ENCODE measurements at regions not wholly inside any gene's neighbourhood (a gene's known extent, or its start where the extent isn't known, plus 50 kb on each side); places are given as distances from the start of the nearest gene placed in this dataset.

DNA sequence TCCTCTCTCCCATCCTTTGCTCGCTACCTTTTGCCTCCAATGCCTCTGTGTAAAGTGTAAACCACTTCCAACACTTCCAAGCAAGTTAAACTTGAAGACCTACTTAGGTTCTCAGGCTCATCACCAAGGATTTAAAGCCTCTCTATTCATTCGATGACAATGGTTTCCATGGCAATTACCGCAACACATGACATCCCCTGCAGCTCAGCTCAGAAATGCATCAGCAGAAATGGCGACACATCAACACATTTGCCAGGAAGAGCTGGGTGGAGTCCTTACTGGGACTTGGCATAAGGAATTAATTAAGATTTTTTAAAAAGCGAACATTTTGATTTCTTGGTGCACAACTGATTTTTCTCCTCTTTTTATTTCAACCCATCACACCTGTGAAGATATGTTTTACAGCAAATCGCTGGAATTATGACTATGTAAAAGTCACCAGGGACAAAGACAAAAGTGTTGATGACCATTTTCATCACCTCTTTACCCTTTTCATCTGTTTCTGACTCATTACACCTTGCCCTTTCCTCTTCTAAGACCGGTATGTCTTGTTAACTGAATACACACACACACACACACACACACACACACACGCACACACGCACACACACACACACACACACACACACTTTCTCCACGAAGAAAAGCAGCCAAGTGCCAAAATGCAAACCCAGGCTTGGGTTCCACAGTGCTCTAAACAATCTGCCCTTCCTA, 453.4 kb upstream of the CELF2 start:
- no peak for DNase-seq (ENCODE audit: low read depth in 2 of 2)

DNA sequence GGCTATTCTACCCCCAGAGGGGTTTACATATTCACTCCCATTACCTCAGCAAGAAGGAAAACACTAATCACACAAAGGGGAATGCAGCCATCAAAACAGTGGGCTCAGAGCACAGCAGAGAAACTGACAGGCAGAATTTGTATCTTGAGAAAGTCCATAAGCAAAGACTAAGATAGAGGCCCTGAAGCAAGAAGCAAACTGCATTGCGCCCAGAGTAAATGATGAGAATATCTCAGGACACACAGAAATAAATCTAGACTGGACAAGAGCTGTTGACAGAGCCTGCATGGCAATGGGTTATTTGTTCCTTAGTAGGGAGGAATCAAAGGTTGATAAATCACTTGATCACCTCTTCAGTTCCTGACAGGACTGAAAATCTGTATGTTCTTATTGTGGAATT, 440.7 kb upstream of the CELF2 start:
- DNase-seq (ENCODE audit: low read depth in 2 of 2), result no peak

DNA sequence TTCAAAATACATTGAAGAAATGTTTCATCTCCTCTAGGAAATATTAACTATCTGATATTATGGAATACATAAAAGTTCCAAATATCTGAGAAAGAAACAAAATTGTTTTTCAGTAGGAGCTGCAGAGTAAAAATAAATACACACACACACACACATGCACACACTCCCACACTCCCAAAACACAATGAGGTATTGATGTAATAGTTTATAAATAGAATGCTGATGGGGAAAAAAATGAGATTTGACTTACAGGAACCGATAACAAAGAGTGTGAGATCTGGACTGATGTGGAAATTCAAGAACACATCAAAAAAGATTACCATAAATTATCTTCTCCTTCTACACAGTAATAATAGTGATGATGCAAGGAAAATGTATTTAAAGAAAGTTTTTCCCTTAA, 438.0 kb upstream of the CELF2 start:
- DNase-seq (ENCODE audit: low read depth in 2 of 2), result no peak

DNA sequence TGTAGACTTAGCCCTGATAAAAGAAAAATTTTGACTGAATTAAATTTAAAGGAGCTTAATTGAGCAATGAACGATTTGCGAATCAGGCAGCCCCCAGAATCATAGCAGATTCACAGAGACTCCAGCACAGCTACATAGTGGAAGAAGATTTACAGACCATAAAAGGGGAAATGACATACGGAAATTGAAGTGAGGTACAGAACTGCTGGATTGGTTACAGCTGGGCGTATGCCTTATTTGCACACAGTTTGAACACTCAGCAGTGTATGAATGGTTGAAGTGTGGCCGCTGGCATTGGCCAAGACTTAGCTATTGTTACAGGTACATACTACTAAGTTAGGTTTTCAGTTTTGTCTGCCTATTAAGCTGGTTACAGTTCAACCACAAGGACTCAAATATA, 433.5 kb upstream of the CELF2 start:
- DNase-seq (ENCODE audit: low read depth in 2 of 2), result no peak

DNA sequence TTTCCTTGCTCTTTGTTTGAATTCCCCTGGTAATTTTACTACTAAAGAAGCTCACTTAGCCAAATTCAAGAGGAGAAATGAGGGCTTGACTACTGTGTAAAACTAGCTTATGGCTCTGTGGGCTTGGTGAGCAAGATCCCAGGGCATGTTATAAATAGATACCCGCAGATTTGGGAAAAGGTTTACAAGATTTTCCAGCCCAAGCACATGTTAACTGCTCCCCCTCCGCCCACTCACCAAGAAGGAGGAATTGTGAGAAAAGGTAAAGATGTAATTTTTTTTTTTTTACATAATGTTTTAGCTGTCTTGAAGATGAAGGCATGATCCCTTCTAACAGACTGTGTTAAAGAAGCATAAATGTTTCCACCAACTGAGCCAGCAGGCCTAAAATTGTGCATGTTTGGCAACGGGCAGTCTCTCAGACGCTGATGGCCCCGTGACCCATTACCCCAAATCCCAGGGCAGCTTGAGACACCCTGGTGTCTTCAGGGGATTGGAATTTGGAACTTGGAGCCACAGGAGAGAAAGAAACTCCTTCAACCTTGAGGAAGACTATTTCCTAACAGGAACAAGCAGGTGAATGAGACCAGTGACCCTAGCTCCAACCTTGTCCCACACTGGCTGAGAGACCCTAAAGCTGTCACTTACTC, 429.8 kb upstream of the CELF2 start:
- no peak for DNase-seq (ENCODE audit: low read depth in 2 of 2)

DNA sequence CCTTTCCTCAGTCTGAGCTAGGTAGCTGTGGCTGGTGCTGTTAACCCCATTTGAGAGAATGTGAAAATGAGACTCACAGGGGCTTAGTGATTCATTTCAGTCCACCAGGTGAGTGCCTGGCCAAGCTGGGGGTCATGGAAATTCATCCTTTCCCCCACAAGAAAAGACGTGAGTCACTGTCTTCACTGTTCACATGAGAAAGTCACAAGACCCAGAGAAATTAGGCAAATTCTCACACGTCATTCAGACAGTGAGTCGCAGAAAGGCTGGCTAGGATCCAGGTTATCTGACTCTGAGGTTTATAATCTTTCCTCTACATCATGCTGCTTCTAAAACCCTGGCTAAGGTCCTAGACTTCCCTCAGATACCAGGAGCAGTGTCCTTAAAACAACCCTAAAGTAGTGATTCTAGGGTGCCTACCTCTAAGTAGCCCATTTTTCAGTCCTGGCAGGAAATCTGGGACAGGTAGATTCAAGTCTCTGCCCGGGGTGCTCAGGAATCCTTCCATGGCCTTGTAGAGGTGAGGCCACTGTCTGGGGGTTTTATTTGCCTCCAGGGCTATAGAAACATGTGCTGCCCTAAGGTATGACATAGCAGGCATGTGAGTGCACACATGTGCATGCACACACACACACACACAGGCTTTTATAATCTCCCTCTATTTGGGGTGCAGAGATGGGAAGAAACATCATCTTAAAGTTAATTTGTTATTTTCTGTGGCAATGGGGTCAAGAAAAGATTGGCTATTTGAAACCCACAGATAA, 427.9 kb upstream of the CELF2 start:
- peak; percentile 2 to 31 for DNase-seq (ENCODE audit: low read depth in 2 of 2)

DNA sequence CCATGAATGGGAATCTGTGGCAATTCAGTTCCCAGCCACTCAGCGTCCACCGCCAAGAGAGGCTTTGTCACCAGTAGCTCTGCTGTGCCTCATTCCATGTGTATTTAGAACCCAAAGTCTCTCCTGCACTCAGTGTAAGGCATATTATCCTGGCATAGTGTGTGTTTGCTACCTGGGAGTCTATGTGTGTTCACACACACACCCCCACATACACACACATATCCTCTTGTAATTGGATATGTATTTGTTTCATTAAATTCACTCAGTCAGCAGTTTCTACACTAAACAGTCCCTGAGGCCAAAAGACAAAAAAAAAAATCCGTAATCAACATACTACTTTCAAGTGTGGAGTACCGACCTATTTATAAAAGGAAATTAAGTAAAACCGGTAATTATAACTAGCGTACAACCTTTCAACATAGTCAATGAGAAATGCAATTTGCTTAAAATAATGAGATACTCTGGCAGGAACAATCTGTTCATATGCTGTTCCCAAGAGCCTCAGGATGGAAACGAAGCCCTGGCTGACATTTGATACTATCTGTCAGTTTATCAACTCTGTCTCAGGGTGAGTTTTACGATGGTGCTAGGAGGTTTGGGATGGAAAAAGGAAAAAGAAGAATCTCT, 425.8 kb upstream of the CELF2 start:
- no peak for DNase-seq (ENCODE audit: low read depth in 2 of 2)

DNA sequence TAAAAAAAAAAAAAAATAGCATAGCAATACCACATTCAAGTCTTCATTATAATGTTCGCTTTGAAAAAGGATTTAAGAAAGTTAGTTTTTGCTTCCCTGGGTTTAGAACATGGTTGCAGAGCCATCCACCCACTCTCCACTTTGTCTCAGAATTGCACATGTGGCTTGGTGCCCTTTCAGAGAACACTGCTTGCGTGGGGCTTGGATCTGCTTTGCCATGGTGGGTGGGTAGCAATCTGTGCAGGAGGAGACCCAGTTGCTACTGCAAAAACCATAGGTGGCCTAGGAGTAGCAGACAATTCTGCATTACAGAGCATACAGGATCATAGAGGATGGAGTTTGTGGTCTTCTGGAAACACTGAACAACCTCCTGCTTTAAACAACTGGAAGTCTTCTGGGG, 421.4 kb upstream of the CELF2 start:
- DNase-seq (ENCODE audit: low read depth in 2 of 2), result no peak

DNA sequence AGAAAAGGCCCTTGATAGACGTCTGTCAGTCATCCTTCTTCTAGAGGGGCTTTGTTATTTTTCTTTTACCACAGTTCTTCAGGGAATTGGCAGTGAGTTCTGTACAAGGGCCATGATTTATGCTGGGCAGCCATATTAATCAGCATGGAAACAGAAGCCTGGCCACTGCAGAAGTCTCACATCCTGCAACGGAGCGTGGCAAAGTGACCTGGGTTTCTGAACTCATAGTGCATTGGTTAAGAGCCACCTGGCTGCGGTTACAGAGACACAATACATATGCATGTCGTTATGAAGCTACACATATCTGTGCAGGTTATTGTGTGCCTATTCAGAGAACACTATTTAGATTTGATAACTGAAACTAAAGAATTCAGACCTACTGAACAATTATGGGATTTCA, 419.4 kb upstream of the CELF2 start:
- DNase-seq (ENCODE audit: low read depth in 2 of 2), result no peak

DNA sequence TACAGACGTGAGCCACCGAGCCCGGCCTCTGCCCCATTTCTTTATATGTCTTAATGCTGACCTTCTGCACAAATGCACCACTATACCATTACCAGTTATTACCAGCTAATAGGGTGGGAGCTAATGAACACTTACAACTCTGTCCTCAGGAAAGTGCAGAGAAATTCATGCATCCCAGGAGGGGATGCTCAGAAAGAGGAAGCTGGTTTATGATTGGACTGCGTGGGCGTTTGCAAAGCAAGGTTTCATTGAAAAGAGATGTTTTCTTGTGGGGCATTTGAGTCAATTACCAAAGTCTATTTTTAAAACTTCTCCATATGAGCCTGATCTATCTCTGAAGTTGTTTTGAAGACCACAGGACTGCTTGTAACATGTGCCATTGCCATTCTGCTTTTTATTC, 417.7 kb upstream of the CELF2 start:
- no peak for DNase-seq (ENCODE audit: low read depth in 2 of 2)

DNA sequence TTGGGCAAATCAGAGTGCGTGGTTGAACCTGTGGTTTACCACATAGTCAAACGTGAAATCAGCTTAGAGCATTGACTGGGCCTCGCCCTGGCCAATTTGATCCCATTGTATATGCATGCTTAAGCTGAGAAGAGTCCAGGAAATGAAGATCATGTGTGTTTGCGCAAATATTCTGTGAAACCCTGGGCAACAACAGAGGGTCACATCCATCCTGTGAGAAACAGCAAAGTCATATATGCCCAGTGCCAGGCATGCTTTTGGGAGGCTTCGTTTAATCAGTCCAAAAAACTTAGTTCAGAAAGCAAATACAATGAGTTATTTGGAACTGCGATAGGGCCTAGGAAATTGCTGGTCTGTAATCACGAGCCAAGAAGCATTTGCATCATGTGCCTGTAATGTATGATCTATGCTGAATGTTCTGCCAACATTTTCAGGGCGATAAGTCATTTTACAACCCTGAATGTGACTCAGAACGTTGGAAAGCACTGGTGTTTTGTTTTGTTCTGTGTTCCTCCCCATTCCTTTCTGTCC, 412.1 kb upstream of the CELF2 start:
- DNase-seq (ENCODE audit: low read depth in 2 of 2), result no peak

DNA sequence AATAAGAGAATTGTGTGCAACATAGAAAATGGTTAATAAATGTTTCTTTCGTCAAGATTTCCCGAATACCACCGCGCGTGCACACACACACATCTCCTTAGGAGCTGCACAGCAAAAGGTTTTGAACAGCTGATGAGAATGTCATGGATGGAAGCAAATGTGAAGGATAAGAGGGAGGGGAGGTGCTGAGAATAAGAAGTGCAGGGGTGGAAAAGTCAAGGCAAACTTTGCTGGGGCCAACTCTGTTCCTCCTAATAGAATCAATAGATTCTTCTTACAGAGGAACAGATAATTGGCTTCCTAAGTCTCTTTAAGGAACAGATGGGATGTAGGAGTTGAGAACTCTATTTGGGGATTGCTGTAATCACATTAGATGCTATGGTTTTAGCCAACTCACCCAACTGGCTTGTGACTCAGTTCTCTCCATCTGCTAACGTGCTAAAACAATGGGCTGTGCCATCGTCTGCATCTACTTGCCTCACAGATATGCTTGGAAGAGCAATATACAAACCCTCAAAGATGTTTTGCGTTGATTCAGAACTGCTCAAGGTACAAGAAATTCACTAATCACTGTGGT, 408.2 kb upstream of the CELF2 start:
- no peak for DNase-seq (ENCODE audit: low read depth in 2 of 2)

DNA sequence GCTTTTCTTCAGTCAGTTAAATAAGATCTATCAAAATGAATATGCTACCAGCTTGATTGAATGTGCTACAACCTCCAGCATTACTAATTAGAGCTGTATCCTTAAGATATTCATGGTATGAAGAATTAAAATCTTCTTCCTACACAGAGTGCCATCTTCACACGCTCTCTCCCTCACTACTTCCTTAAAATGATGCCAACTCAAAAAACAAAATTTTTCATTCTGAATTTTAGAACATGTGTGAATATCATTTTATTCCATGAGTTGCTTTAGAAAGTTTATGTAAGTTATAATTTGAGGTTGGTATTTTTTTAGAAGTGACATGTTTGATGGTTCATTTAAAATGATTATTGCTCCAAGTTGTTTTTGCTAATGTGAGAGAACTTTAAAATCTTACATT, 407.5 kb upstream of the CELF2 start:
- no peak for DNase-seq (ENCODE audit: low read depth in 2 of 2)

DNA sequence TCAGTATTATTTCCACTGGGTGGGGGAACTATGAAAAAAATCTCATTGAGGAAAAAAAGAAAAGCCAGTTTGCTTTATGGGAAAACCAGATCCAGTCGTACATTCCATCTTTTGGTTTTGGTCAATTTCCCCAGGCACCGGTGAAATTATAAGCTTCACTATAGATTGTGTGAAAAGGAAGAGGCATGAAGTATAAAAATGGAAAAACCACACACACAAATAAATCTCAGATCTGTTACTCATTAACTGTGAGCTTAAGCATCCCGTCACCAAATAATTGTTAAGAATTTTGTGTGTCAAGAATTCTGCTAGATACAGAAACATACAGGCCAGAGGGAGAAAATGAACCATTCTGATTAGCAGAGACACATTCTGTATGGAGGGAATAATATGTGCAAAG, 405.5 kb upstream of the CELF2 start:
- DNase-seq (ENCODE audit: low read depth in 2 of 2), result no peak

DNA sequence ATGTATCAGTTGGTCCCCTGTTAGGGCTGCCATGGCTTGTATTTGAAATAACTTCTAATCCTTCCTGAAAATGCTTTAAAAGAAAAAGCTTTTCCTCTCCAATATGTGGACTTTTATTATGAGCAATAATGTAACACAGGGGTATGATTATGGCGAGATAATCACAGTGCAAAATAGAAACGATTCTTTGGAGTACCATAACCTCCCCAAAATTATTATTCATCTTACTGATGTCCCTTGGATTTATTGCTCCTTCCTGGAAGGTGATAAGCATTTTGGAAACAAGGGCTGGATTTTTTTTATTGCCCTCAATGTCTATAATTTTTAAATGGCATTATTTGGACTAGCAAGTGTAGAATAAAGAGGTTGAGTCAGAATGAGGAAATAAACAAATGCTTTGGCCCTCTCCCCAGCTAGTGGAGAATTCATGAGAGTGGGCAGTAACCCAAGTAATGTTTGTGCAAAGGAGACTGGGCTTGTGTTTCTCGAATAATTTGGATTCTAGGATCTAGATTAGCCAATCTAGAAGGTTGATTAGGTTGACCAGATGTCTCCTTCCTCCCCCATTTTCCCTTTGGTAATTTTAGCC, 403.9 kb upstream of the CELF2 start:
- no peak for DNase-seq (ENCODE audit: low read depth in 2 of 2)

DNA sequence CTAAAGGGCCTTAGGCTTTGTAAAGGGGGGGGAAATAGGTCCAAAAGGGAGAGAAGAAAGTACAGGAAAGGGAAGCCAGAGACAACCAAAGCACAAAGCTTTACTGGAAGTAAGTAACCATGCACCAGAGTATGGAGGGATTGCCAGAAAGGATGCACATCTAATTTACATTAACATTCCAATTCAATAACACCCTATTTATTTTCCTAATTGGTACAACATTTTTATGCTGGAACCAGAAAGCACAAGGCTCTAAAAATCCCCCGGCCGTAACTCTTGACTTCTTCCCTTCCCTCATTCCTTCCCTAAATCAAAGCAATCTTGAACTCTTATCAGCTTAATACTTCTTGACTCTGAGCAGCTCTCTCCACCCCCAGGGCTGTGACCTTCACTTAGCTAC, 400.0 kb upstream of the CELF2 start:
- no peak for DNase-seq (ENCODE audit: low read depth in 2 of 2)

DNA sequence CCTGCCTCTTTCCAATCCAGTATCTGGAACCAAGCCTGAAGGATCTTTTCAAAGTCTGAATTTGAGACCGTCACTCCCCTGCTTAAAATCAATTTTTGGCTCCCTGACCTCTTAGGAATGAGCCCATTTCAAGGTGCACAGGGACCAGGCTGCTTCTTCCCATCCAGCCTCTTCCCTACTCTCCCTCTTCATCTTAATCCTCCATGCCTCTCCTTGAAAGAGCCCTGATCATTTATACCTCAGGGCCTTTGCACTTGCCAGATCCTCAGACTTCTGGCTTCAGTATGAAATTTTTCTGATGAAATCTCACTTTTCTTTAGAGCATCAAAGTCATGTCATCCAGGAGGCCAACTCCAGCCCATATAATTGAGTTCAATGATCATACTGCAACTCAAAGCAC, 399.5 kb upstream of the CELF2 start:
- DNase-seq (ENCODE audit: low read depth in 2 of 2), result no peak

DNA sequence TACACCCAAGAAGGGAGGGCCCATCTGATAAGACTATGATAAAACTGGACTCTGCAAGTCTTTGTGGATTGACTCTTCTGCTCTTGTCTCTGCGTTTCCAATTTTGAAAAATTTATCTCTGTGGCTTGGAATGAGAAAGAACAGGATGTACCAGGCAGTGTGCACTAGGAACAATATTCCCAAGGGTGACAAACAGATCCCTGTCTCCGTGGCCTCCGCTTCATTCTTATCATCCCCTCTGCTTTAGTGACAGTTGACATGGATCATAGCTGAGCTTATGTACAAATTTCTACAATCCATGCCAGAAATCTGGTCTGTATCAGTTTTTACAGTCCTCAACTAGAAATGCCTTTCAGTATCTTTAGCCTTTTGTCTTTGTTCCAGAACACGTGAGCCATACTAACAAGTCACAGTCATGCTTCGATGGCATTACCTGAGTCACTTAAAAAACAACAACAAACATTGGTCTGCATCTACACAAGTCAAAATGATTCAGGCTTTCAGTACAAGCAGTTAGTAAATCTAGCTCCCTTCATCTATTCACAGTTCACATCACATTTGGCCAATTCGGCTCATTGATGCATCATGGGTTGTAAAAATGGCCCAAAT, 393.6 kb upstream of the CELF2 start:
- no peak for DNase-seq (ENCODE audit: low read depth in 2 of 2)

DNA sequence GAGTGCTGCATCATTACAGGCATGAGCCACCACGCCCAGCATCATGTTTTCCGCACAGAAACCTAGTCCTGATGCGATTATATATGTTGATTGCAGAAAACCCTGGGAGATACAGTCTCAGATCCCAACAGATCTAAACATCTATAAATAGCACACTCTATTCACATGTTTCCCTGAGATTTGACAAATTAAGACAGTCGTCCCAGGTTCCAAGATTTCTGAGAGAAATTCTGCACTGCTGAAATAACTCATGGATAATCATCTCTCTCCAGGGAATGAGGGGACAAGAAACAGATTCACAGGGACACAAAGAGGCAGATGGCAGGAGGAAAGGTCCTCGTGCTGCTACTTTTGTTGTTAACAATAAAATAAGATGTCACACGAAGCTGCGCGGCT, 393.1 kb upstream of the CELF2 start:
- DNase-seq (ENCODE audit: low read depth in 2 of 2), result no peak

DNA sequence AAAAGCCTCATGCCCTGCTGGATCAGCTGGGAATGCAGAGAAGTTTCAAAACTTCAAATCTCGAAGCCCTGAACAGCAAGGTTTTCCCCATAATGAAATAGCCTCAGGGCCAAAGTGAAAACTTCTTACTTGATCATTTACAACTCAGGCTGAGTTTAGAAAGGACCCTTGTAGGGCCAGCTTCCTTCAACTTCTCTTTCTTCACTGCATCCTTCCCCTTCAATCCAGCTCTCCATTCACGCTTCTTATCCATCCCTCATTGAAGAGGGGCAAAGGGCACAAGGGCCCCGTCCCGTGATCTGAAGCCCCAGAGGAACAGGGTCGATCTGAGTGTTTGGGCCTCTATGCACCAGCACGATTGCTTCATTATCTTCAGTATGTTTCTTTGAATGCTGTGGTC, 392.2 kb upstream of the CELF2 start:
- no peak for DNase-seq (ENCODE audit: low read depth in 2 of 2)

DNA sequence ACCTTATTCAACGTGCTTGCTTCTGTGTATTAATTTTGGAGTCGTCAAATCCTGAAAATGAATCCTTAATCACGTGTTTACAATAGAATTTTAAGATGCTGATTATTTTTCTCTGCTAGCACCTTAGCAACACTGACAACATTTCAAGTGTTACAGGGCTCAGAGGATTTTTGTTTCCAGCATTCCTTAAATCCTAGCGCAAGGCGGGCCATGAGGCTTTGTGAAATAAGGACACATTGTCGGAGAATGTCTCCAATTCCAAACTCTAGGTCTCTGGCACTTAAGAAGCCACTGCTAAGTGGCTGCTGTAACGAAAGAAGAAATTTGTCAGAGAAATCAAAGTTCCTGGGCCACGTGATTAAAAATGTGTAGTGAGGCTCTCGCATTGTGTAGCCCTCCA, 390.9 kb upstream of the CELF2 start:
- DNase-seq (ENCODE audit: low read depth in 2 of 2), result no peak
